ENCODE measurements at regions not wholly inside any gene's neighbourhood (a gene's known extent, or its start where the extent isn't known, plus 50 kb on each side); places are given as distances from the start of the nearest gene placed in this dataset.

DNA sequence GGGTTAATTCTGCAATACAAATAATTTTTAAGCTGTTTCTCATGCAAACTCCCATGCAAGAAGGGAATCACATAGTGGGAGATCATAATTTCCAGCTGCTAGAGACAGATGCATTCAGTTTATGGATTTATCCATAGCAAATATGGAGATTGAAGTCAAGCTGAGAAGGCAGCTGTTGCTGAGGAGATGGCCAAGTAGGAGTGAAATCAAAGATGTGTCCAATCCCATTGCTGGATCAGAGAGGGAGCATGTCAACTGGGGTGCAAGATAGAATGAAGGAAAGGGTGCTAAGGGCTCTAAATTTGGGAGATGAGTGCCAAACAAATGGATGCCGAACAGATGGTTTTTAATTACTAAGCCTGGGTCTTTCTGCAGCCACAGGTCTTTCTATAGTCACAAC, 504.5 kb downstream of the NFIB start:
- TF ChIP-seq, protein P1, sequence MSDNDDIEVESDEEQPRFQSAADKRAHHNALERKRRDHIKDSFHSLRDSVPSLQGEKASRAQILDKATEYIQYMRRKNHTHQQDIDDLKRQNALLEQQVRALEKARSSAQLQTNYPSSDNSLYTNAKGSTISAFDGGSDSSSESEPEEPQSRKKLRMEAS (IDR thresholded peaks at IDR 0.05): no peak
- no peak for TF ChIP-seq EP300 (IDR thresholded peaks at IDR 0.05; ENCODE audit: borderline replicate concordance)
- TF ChIP-seq ZBTB7A (IDR thresholded peaks at IDR 0.05; ENCODE audit: low read depth): no peak
- TF ChIP-seq RAD21 (IDR thresholded peaks at IDR 0.05; ENCODE audit: low read depth): no peak
- no peak for TF ChIP-seq USF1 (IDR thresholded peaks at IDR 0.05)
- no peak for TF ChIP-seq CREB1 (IDR thresholded peaks at IDR 0.05; ENCODE audit: low read depth)
- TF ChIP-seq CEBPB (IDR thresholded peaks at IDR 0.05): no peak
- no peak for TF ChIP-seq NFIC (IDR thresholded peaks at IDR 0.05)
- TF ChIP-seq TAF1 (IDR thresholded peaks at IDR 0.05; ENCODE audit: low read depth): no peak
- TF ChIP-seq TCF12 (IDR thresholded peaks at IDR 0.05; ENCODE audit: low read depth): no peak
